ENCODE measurements at regions not wholly inside any gene's neighbourhood (a gene's known extent, or its start where the extent isn't known, plus 50 kb on each side); places are given as distances from the start of the nearest gene placed in this dataset.

GRCh38 chr2:129699781-129700573, 279.5 kb upstream of the RAB6C start:
- no peaks in the 10 kb centered on the region for H3K9me3 ChIP-seq (ENCODE audit: severe bottlenecking)
- H3K4me1 ChIP-seq (ENCODE audit: insufficient read depth, poor library complexity, severe bottlenecking): no peaks in the 10 kb centered on the region
- no peak overlapping the region for H3K4me3 ChIP-seq (ENCODE audit: severe bottlenecking)
- H3K27ac ChIP-seq (ENCODE audit: poor library complexity, severe bottlenecking): no peak overlapping the region
- DNase-seq (ENCODE audit: low spot score): no peak
- TF ChIP-seq CTCF (IDR thresholded peaks at IDR 0.05; ENCODE audit: poor library complexity, severe bottlenecking): no peak
- H3K36me3 ChIP-seq (ENCODE audit: low read depth): no peaks in the 10 kb centered on the region
- H3K27me3 ChIP-seq (ENCODE audit: insufficient read depth, poor library complexity, severe bottlenecking): no peaks in the 10 kb centered on the region
- ATAC-seq (ENCODE audit: low read depth): peak; percentile 79

GRCh38 chr2:129702416-129703176, 276.9 kb upstream of the RAB6C start:
- H3K27ac ChIP-seq (ENCODE audit: poor library complexity, severe bottlenecking): no peak overlapping the region
- no peak overlapping the region for H3K4me3 ChIP-seq (ENCODE audit: severe bottlenecking)
- TF ChIP-seq CTCF (IDR thresholded peaks at IDR 0.05; ENCODE audit: poor library complexity, severe bottlenecking): no peak
- no peak for ATAC-seq (ENCODE audit: low read depth)
- no peak for DNase-seq (ENCODE audit: low spot score)
- no peaks in the 10 kb centered on the region for H3K9me3 ChIP-seq (ENCODE audit: severe bottlenecking)
- H3K4me1 ChIP-seq (ENCODE audit: insufficient read depth, poor library complexity, severe bottlenecking): no peaks in the 10 kb centered on the region
- H3K27me3 ChIP-seq (ENCODE audit: insufficient read depth, poor library complexity, severe bottlenecking): no peaks in the 10 kb centered on the region
- no peaks in the 10 kb centered on the region for H3K36me3 ChIP-seq (ENCODE audit: low read depth)

DNA sequence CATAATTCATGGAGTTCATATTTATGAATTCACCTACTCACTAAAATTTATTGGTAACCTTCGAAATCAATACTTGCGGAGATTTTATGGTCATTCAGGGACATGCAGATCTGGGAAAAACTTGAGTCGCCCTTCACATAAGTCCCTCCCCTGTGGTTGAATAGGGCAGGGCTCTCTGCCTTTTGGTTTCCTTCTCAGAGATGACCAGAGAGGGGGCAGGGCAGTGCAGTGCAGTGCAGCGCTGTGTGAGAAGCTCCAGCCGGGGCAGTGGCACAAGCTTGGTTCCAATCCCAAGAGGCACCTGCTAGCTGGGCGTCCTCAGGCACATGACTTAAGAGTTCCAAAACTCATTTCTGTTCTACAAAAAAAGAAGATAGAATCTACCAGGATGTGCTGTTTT, 274.4 kb upstream of the RAB6C start:
- H3K4me1 ChIP-seq (ENCODE audit: insufficient read depth, poor library complexity, severe bottlenecking): no peaks in the 10 kb centered on the region
- TF ChIP-seq CTCF (IDR thresholded peaks at IDR 0.05; ENCODE audit: poor library complexity, severe bottlenecking): no peak
- H3K27me3 ChIP-seq (ENCODE audit: insufficient read depth, poor library complexity, severe bottlenecking): no peaks in the 10 kb centered on the region
- H3K36me3 ChIP-seq (ENCODE audit: low read depth): no peaks in the 10 kb centered on the region
- ATAC-seq (ENCODE audit: low read depth) (no peak), DNase-seq (ENCODE audit: low spot score) (no peak)
- H3K9me3 ChIP-seq (ENCODE audit: severe bottlenecking): no peaks in the 10 kb centered on the region
- no peak overlapping the region for H3K4me3 ChIP-seq (ENCODE audit: severe bottlenecking)
- H3K27ac ChIP-seq (ENCODE audit: poor library complexity, severe bottlenecking): no peak overlapping the region

DNA sequence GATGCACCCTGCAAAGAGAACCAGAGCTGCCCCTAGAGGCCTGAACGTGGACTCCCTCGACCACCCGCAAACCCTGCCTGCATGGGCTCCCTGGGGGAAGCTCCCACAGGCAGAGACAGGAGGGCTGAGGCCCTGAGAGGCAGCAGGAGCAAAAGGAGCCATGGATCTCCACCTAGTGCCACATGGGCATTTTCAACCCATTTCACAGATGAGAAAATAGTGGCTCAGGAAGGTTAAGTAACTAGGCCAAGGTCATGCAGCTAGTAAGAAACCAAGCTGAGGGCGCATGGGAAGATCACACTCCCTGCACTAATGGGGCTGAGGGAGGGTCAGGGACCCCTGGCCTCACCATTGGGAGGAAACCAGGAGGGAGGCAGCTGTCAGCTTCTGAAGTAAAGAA, 271.7 kb upstream of the RAB6C start:
- no peak overlapping the region for H3K27ac ChIP-seq (ENCODE audit: poor library complexity, severe bottlenecking)
- H3K36me3 ChIP-seq (ENCODE audit: low read depth): no peaks in the 10 kb centered on the region

More for the DNA sequence above, 271.7 kb upstream of the RAB6C start:
- no peak for TF ChIP-seq CTCF (IDR thresholded peaks at IDR 0.05; ENCODE audit: poor library complexity, severe bottlenecking)
- Histone ChIP-seq H3K4me1 (ENCODE audit: insufficient read depth, poor library complexity, severe bottlenecking) (no peaks in the 10 kb centered on the region), H3K27me3 (ENCODE audit: insufficient read depth, poor library complexity, severe bottlenecking) (no peaks in the 10 kb centered on the region), H3K9me3 (ENCODE audit: severe bottlenecking) (no peaks in the 10 kb centered on the region), H3K4me3 (ENCODE audit: severe bottlenecking) (no peak overlapping the region)
- DNase-seq (ENCODE audit: low spot score) (no peak), ATAC-seq (ENCODE audit: low read depth) (no peak)
